ENCODE measurements at regions not wholly inside any gene's neighbourhood (a gene's known extent, or its start where the extent isn't known, plus 50 kb on each side); places are given as distances from the start of the nearest gene placed in this dataset. TPM values are rescaled to one million over a fixed set of nuclear protein-coding genes. Genes with fewer than 3 reads are reported as not detected.
A peak's percentile ranks its signal among the peaks of the same experiment; 100 is the strongest.
"Not testable (repeated sequence)": the region's sequence is repeated elsewhere in the genome, so short reads cannot be mapped to it uniquely, and the experiment has no call there.

DNA sequence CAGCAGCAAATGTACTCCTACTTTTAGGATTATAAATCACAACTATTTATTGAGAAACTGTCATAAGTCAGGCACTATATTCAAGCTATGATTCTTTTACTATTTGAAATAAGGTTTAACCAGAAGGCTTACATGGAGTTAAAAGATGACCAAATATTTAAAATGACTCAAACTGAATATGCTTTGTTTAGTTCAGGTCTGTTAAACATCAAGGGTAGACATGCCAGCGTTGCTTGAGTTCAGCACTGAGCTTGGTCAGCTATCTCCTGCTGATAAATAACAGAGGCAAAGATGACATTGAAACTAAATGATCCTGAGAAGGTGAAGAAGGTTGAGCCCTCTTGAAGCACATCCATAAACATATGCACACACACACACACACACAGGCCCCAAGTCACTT lies 305.6 kb downstream of the ANKRD30BL start:
- H3K9me1 ChIP-seq (replicated peaks; ENCODE audit: control insufficient read depth, extremely low read depth, insufficient read depth, low read length); FAIRE-seq; intact Hi-C loops (cut with micrococcal nuclease); H3K4me1 ChIP-seq (ENCODE audit: control insufficient read depth, extremely low read depth, insufficient read depth, low read length); H3K9ac ChIP-seq (replicated peaks; ENCODE audit: extremely low read depth, insufficient read depth, low read length); BruUV-seq (replicated peaks); DNase-seq (ENCODE audit: low read depth, low spot score); dilution Hi-C loops (cut with MboI; ENCODE audit: extremely low pct_ligation_motif_present, low sequenced_read_pairs); H4K20me1 ChIP-seq (replicated peaks; ENCODE audit: control insufficient read depth, extremely low read depth, insufficient read depth, low read length); H3K27ac ChIP-seq (ENCODE audit: insufficient read depth, low read depth, low read length); H3K4me2 ChIP-seq (ENCODE audit: insufficient read depth, low read length); H3K36me3 ChIP-seq (ENCODE audit: control insufficient read depth in 2 of 2, extremely low read depth in 1 of 2, insufficient read depth in 2 of 2, low read length in 2 of 2); H3K4me3 ChIP-seq (replicated peaks in 1 of 3; ENCODE audit: insufficient read depth in 1 of 3, low read depth in 1 of 3, low read length in 3 of 3); H3K9me3 ChIP-seq (replicated peaks; ENCODE audit: control insufficient read depth, insufficient read depth, low read length); H2AFZ ChIP-seq (ENCODE audit: low read depth, low read length); POLR2A ChIA-PET; H3K27me3 ChIP-seq (ENCODE audit: control insufficient read depth in 2 of 2, insufficient read depth in 2 of 2, low read length in 2 of 2); H3K79me2 ChIP-seq (ENCODE audit: control insufficient read depth, insufficient read depth, low read length): not testable (repeated sequence)
- CTCF ChIA-PET: interaction anchor here (1.2 kb wide), 1 partner anchor 1315 kb away, joined by 3 read pairs; no protein-coding TSS in a partner anchor

DNA sequence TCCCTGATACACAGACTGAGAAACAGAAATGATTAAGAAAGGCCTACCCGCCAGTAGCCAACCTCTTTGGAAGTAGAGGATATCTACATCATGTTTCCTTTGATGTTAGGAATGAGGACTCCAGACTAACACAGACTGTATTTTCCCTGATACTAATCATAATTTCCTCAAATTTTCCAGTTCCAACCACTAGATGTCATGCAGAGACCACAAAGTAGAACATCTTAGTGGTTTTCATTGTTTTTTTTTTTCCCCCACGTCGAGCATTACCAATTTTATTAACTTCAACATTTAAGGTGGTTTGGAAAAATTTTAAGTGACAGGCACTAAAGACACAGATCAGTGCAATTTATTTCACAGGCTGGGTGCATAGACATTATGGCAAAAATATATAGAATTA lies 303.6 kb downstream of the ANKRD30BL start:
- H3K27me3 ChIP-seq (ENCODE audit: control insufficient read depth in 2 of 2, insufficient read depth in 2 of 2, low read length in 2 of 2); H3K27ac ChIP-seq (ENCODE audit: insufficient read depth, low read depth, low read length); BruUV-seq (replicated peaks); H4K20me1 ChIP-seq (replicated peaks; ENCODE audit: control insufficient read depth, extremely low read depth, insufficient read depth, low read length); CTCF ChIA-PET; H3K4me1 ChIP-seq (ENCODE audit: control insufficient read depth, extremely low read depth, insufficient read depth, low read length); H3K4me3 ChIP-seq (replicated peaks in 1 of 3; ENCODE audit: insufficient read depth in 1 of 3, low read depth in 1 of 3, low read length in 3 of 3); H3K4me2 ChIP-seq (ENCODE audit: insufficient read depth, low read length); FAIRE-seq; H3K36me3 ChIP-seq (ENCODE audit: control insufficient read depth in 2 of 2, extremely low read depth in 1 of 2, insufficient read depth in 2 of 2, low read length in 2 of 2); H3K9ac ChIP-seq (replicated peaks; ENCODE audit: extremely low read depth, insufficient read depth, low read length); H3K9me3 ChIP-seq (replicated peaks; ENCODE audit: control insufficient read depth, insufficient read depth, low read length); POLR2A ChIA-PET; H2AFZ ChIP-seq (ENCODE audit: low read depth, low read length); H3K79me2 ChIP-seq (ENCODE audit: control insufficient read depth, insufficient read depth, low read length); dilution Hi-C loops (cut with MboI; ENCODE audit: extremely low pct_ligation_motif_present, low sequenced_read_pairs); H3K9me1 ChIP-seq (replicated peaks; ENCODE audit: control insufficient read depth, extremely low read depth, insufficient read depth, low read length): not testable (repeated sequence)
- DNase-seq (ENCODE audit: low read depth, low spot score): peak; percentile 11
- TF ChIP-seq, protein P1, sequence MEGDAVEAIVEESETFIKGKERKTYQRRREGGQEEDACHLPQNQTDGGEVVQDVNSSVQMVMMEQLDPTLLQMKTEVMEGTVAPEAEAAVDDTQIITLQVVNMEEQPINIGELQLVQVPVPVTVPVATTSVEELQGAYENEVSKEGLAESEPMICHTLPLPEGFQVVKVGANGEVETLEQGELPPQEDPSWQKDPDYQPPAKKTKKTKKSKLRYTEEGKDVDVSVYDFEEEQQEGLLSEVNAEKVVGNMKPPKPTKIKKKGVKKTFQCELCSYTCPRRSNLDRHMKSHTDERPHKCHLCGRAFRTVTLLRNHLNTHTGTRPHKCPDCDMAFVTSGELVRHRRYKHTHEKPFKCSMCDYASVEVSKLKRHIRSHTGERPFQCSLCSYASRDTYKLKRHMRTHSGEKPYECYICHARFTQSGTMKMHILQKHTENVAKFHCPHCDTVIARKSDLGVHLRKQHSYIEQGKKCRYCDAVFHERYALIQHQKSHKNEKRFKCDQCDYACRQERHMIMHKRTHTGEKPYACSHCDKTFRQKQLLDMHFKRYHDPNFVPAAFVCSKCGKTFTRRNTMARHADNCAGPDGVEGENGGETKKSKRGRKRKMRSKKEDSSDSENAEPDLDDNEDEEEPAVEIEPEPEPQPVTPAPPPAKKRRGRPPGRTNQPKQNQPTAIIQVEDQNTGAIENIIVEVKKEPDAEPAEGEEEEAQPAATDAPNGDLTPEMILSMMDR (IDR thresholded peaks at IDR 0.05; ENCODE audit: extremely low read depth in 1 of 2, insufficient read depth in 1 of 2, low read depth in 1 of 2, low read length in 2 of 2): peak in 1 of 2 donors; percentile 4
- intact Hi-C loops (cut with micrococcal nuclease): loop anchor here (2.0 kb wide), 1 partner anchor 289 kb away; no protein-coding TSS in a partner anchor

Small RNAs in the stretch of these regions (small RNA-seq; reads per million reads assigned to genes)
- gene RNU6-617P (ENCODE audit: insufficient read depth, insufficient read length, low read depth, low replicate concordance): not detected
